HG03097 (cell line): ENCODE measurements at regions not wholly inside any gene's neighbourhood (a gene's known extent, or its start where the extent isn't known, plus 50 kb on each side); places are given as distances from the start of the nearest gene placed in this dataset.
"Not testable (repeated sequence)": the region's sequence is repeated elsewhere in the genome, so short reads cannot be mapped to it uniquely, and the experiment has no call there.

Experiments
- ATAC-seq: cut with Tn5 transposase; IDR thresholded peaks from one replicate; pipeline ENCODE4 v1.9.1; 2021; ENCODE audit not compliant: unreplicated experiment, low FRiP score

DNA sequence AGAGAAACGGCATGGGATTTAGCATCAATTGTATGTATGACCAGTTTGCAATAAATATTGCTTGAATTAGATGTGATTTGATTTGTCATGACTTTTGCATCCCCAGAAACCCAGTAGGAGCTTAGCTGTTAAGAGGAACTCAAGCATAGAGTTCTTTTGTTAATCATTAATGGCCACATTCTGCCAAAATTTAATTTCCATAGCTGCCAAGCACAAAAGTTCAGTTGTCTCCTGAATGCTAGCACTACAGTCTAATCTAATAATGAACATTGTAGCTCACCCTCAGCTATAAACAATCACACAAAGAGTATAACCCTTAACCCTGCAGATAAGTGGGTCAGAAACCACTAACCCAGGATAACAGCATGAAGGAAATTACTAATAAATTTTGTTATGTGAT, 169.8 kb upstream of the GRAMD2B start:
- no peak for ATAC-seq

DNA sequence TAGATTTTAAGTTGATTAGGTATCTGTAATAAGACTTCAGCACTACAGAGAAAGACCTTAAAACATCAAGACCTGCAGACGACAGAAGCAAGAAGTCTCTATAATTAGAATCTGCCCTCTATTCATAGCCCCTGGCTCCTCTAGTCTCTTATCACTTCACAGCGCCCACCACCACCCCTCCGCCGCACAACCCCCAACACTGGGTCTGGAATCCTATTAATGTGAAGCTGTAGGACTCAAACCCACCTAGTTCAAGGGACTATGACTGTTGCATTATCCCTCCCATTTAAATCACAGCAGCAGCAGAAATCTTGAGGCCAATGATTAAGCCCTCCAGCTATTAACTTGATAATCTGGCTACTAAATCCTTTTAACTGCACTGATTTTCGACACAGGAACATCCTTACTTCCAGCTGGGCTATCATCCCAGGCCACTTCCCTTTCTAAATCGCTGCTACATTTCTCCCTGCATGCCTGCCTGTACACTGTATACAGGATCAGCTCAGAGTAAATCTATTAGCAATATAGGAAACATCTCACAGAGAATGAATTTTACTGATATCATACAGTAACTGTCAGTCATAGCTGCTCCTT, 159.5 kb upstream of the GRAMD2B start:
- no peak for ATAC-seq

DNA sequence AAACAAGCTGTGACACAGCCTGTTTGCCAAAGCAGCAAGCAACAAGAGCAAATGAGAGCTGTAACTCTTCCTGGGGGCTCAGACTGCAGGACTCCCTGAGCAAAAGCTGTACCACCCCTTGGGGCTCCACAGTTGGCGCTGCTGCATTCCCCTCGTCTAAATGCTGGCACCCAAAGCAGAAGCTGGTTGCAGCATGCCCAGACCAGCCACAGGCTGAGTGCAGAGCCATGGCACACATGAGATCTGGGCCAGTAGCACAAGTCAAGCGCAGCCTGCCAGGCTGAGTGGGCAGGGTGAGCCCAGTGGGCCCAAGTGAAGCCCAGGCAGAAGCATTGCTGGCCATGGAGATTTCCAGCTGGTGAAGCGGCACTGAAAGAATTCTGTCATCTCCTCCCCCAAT, 157.3 kb upstream of the GRAMD2B start:
- ATAC-seq = no peak

DNA sequence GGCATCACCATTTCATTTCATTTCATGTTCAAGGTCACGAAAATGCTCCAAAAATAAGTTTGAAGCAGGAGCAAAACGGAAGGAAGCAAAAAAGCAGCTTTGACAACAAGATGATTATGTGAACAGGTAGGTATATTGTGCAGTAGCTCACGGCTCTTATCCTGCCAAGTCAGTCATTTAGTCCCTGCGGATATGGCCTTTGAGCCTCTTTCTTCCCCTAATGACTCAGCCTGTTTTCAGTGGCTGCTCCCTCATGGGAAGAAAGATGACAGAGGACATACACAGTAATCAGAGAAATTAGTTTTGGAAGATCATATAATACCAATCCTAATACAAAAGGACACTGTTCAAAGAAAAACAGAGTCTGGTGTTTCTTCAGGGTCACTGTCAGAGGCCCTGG, 155.8 kb upstream of the GRAMD2B start:
- no peak for ATAC-seq

DNA sequence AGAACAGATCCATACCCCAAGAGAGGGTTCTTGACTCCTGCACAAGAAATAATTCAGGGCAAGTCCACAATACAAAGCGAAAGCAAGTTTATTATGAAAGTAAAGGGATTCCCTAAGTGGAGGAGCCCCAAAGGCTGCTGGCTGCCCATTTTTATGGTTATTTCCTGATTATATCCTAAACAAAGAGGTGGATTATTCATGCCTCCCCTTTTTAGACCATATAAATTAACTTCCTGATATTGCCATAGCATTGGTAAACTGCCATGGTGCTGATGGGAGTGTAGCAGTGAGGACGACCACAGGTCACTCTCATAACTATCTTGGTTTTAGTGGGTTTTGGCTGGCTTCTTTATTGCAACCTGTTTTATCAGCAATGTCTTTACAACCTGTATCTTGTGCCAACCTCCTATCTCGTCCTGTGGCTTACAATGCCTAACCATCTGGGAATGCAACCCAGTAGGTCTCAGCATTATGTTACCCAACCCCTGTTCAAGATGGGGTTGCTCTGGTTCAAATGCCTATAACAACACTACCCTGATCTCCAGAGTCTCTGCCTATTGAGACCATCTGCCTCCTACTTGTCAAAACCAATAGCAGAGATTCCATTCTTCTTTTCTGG, 154.4 kb upstream of the GRAMD2B start:
- no peak for ATAC-seq

DNA sequence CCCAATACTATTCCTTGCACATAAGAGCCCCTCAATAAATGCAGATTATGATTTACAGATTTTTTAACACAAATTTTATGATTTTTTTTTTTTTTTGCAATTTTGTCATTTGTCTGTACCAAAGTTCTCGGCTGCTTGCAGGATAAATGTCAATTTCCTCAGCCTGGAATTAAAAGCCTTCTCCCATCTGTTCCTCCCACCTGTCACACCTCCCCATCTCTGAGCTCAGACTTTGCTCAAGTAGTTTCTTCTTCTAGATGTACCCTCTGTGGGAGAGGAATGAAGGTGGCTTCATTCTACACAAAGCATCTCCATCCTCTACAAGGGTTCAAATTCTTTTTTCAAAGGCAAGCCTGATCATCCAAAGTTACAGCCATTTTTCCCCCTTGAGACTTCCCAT, 153.7 kb upstream of the GRAMD2B start:
- no peak for ATAC-seq

DNA sequence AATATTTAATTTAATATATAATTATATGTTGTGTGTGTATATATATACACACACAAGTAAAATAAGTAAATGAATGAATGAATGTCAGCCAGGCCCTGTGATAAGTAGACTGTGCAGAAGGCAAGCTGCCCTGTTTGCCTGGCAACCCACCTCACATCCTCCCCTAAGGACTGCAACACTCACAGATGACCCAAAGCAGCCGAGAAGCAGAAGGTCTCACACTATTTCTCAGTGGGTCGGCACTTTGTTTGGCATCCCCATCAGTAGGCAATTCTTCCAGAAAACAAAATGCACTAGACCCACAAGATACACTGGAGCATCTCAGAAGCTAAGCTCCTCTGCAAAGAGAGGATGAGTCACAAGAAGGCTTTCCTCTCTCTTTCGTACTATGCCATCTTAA, 152.1 kb upstream of the GRAMD2B start:
- no peak for ATAC-seq

DNA sequence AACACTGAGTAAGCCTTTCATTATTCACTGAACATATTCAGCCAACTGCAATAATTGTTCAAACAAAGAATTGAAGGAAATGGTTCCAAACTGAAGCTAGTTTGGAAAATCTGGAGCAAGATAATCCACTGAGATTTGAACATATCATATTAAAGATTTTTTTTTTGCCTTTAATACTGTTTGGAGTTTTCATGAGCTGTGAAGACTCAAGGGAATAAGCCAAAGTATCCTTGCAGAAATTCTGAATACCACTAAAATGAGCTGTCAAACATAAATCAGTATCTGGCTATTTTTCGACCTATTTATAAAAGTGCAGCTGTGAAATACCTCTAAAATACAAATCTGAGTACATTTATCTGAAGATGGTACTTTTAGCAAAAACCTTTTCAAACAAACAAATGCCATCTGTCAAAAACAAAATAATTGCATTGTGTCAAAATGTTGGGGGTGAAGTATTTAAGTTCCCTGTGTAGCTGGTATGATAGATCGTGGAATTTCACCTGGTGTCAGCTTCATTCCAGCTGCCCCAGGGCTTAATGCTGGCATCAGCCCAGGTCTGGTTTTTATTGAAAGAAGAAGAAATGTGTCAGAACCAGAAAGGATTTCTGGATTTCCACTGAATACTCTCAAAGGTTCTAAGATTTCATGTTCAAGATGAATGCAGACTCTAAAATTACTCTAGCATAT, 149.0 kb upstream of the GRAMD2B start:
- no peak for ATAC-seq

DNA sequence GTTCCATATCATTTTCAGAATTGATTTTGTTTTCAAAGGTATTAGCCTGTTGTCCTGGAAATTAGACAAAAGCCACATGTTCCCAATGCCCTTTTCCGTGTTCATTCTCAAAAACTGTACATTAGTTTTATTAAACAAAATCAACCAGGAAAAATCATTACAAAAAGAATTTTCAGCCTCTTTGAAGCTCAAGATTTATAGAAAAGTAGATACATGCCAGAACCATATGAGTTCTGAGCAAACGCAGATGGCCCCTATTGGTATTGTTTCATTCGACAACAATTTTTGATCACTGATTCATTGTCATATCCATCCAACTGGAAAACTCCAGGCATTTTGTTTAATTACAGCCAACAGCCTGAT, 148.5 kb upstream of the GRAMD2B start:
- no peak for ATAC-seq

DNA sequence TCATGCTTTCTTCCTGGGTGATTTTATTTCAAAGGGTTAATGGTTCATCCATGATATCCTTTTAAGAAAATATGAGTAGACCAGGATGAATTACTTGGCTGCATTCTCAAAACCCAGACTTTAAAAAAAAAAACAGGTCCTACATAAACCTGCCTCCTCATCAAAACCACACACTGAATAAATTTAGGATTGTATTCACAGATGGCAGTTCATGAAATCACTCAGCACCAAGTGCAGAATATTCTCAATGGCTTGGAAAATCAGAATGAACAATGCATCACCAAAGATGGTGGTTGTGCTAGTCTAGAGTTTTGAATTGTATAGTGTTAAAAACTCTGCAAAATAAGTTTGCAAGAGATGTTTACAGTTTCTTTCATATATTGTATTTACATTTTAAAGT, 145.4 kb upstream of the GRAMD2B start:
- ATAC-seq = no peak

DNA sequence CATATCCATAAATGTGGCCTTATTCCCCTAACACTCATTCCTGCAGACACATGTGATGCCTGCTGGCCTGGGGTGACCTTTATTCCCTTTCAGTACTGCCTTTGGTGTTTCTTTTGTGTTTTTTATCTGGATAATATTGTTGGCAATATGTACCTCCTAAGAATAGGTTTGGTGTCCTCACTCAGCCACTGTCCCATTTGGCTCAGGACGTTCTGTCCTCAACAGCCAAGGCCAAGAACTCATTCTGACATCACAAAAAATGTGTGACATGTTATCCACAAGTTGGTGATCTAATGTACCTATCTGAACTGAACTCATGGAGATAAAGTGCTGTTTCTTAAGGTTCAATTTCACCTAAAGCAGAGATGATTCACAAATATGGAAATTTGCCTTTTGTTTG, 142.9 kb upstream of the GRAMD2B start:
- ATAC-seq = no peak

DNA sequence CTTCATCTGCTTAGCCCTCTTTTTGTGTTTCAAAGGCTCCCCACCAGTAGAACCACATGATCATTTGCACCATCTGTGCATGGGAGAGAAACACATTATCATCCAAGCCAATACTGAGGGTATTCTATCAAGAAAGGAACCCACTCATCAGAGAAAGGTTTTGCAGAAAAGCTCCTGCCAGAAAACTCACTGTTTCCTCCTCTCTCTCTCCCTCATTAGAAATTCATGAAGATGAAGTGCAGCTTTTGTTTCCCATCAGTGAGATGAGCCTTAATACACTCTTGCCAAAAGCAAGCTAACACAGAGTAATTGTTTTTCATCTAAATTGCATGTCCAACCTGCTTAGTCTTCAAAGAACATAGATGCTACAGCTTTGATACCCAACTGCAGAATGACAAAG, 142.4 kb upstream of the GRAMD2B start:
- no peak for ATAC-seq

DNA sequence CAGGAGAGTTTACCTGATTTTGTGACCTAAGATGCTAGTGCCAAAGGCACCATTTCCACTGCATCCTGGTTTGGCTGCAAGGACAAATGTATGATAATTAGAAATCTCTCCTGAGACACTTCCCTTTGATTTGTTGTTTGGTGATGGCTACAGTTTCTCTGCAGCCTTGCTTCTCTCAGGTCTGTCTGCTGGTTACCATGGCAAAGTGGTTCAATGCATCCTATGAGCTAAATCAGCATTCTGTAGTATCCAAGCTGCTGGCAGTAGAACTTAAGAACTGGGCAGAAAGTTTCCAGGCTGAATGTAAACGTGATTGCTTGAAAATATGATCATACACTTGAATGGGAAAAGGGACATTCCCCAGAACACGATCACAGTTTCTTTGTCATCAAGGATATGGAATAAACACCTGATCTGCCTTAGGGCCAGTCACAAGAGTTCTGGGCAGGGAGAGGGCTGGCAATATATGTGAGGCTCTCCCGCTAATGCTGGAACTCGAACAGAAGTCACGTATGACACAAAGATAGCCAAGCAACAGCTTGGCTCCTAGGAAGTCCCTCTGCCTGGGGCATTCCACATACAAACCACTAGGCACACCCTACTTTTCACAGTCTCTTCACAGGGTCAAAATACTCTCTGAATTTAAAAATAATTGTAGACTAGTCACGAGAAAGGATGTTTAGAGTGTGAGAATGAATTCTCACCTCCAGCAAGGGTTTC, 138.1 kb upstream of the GRAMD2B start:
- ATAC-seq = no peak

DNA sequence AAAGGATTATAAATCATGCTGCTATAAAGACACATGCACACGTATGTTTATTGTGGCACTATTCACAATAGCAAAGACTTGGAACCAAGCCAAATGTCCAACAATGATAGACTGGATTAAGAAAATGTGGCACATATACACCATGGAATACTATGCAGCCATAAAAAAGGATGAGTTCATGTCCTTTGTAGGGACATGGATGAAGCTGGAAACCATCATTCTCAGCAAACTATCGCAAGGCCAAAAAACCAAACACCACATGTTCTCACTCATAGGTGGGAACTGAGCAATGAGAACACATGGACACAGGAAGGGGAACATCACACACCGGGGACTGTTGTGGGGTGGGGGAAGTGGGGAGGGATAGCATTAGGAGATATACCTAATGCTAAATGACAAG, 127.1 kb upstream of the GRAMD2B start:
- ATAC-seq = not testable (repeated sequence)

DNA sequence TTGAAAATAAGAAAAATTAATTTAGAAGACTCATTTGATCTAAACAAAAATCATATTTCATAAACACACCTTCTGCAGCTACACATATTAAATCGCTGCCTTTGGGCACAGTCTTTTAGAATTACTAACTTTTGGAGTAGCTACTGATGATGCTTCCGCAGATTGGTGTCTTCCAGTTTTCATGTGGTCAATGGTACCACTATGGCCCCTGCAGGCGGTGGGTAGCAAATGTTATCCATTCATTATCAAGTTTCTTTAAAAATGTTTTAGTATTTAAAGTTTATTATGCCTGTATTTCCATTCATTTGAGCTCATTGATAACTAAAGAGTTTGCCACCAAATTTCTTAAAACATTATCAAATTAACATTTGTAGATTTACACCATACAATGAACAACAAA, 122.9 kb upstream of the GRAMD2B start:
- ATAC-seq = no peak

DNA sequence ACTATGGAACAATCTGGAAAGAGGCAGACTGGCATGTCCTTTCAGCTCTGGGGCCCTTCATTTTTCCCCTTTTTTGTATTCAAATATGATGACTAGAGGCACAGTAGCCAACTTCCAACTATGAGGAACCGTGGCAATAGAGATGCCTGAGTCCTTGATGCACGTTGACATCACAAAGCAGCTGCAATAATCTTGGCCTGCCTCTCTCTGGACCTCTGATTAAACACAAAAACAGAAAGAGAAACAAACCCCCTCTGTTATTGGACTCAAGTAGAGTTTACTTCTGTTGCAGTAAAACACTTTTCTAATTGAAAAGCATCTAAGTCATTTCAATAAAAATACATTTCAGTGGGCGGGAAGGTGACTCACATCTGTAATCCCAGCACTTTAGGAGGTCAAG, 122.2 kb upstream of the GRAMD2B start:
- ATAC-seq = no peak

DNA sequence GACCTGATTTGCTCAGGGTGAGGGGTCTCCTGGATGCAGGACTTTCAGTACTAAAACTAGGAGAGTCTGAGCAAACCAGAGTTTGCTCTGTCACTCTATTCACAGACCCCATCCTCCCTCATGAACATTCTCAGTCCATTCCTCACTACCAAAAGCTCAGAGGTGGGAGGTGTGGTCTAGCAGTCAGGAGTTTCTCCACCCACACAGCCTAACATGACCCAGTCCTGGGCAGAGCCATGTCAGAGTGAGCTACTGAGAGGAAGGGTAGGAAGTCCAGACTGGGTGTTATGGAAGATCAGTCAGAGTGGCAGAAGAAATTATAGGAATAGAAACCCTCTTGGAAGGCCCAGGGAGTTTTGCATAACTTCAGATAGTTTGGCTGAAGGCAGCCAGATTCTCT, 113.3 kb upstream of the GRAMD2B start:
- no peak for ATAC-seq

DNA sequence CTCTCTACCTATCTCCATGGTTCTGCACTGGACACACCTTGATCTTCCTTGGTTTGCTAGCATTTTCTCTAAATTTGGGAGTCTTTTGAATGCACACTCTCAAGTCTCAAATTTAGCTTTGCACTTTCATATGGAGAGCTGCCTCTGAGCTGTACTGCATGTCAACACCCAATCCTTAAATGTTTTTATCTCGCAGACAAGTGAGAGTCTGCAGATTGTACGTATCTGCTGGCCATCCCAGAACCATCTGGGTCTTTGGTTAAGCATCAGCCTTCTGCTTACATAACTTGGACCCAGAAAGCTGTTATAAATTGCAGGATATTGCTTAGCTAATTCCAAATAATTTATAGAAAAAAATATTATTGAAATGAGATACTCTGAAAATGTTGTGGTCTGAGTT, 111.4 kb upstream of the GRAMD2B start:
- ATAC-seq = no peak

DNA sequence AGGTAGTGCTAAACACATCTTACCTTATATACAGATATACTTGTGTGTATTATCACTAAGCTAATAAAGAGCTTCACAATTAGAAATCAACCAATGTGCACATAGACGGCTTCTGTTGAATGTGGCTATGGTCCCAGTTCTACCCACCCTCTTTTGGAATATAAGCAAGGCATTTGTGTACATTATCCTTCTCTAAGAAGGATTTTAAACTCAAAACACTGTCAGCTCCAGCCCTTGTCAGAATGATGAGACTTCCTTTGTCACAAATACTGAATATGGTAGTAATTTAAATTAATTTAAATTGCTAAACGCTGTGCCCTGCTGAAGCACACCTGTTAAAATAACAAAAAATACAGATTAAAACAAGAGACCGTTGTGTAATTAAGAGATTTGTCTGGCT, 107.9 kb upstream of the GRAMD2B start:
- ATAC-seq = no peak

DNA sequence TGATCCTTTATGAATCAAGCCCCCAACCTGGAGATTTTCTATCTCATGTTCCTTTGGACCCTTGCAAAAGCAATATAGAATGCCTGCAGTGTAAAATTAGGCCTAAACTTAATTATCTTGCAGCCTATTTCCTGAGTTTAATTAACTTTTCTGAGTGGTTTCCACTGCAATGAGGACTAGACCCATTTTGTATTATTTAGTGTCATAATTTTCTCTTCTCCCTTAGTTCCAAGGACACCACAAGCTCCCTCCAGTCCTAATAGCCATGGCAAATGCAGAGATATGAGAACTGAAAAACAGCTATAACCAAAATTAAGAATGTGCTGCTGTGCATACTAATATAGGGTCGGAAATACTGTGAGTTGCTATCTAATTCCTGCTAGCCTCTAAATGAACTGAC, 90.9 kb upstream of the GRAMD2B start:
- no peak for ATAC-seq

DNA sequence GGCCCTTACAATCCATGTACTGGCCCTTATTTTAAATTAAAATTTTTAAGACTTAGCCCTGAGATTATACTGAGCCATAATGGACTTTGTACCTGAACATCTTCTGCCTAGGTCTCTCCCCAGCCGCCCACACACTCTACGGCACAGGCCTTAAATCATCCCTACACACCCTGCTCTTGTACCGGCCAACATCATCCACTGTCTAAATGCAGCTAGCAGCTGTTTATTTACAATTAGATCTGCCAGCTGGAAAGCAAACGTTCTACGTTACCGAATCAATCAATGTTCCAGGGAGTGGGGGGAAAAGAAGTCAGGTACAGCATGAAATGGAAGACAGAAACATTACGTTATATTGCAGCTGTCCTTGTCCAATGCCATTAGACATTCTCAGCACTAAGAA, 88.4 kb upstream of the GRAMD2B start:
- ATAC-seq = no peak

DNA sequence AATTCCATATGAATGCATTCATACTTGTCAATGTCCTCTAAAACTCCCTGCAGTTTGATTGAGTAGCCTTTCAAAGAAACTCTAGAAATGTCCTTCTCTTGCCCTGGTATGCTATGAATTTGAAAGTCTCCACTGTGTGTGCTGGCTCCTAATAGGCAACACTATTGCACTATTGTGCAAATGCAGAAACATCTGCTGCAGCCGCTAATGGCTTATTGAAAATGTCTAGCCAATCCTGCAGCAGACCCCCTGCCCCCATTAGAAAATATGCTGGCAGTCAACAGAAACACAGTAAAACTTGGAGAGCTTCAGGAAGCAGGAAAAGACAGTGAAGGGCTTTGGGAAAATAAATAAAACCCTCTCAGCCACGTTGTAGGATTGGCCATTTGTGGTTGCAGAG, 87.3 kb upstream of the GRAMD2B start:
- ATAC-seq = no peak
